Right lobe of liver (tissue), 4 donors: ENCODE measurements at regions not wholly inside any gene's neighbourhood (a gene's known extent, or its start where the extent isn't known, plus 50 kb on each side); places are given as distances from the start of the nearest gene placed in this dataset.

Source experiments
- POLR2A ChIP-seq: fragments of 450-650 bp; IDR thresholded peaks from one replicate; pipeline ENCODE4 v1.6.1; 2017; ENCODE audit warnings: antibody characterized with exemption, mild to moderate bottlenecking
- TF ChIP-seq, protein P1 (sequence below), 4 donors: fragments of 200-600 bp in 3 of 4; fragments of 450-650 bp in 1 of 4; IDR thresholded peaks; one replicate each; pipeline versions ENCODE4 v1.5.1 to v1.8.0; 2016 to 2022; ENCODE audit warnings: antibody characterized with exemption in 4 of 4, mild to moderate bottlenecking in 2 of 4
- donor health status: DM: no; HTN: no; CAD: no.
- donor health status: DM: no; HTN: no; CAD: no.
- donor health status: DM: no; HTN: yes; CAD: no.

GRCh38 chr1:172845865-172846264, 187.0 kb downstream of the FASLG start:
- TF ChIP-seq, protein P1, sequence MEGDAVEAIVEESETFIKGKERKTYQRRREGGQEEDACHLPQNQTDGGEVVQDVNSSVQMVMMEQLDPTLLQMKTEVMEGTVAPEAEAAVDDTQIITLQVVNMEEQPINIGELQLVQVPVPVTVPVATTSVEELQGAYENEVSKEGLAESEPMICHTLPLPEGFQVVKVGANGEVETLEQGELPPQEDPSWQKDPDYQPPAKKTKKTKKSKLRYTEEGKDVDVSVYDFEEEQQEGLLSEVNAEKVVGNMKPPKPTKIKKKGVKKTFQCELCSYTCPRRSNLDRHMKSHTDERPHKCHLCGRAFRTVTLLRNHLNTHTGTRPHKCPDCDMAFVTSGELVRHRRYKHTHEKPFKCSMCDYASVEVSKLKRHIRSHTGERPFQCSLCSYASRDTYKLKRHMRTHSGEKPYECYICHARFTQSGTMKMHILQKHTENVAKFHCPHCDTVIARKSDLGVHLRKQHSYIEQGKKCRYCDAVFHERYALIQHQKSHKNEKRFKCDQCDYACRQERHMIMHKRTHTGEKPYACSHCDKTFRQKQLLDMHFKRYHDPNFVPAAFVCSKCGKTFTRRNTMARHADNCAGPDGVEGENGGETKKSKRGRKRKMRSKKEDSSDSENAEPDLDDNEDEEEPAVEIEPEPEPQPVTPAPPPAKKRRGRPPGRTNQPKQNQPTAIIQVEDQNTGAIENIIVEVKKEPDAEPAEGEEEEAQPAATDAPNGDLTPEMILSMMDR (IDR thresholded peaks at IDR 0.05) = no peak
- TF ChIP-seq POLR2A = no peak
